Dermis blood vessel endothelial cell (primary cell): ENCODE measurements at regions not wholly inside any gene's neighbourhood (a gene's known extent, or its start where the extent isn't known, plus 50 kb on each side); places are given as distances from the start of the nearest gene placed in this dataset.

Experiments
- DNase-seq: peaks from one replicate; pipeline ENCODE4 v3.0.0; 2010

DNA sequence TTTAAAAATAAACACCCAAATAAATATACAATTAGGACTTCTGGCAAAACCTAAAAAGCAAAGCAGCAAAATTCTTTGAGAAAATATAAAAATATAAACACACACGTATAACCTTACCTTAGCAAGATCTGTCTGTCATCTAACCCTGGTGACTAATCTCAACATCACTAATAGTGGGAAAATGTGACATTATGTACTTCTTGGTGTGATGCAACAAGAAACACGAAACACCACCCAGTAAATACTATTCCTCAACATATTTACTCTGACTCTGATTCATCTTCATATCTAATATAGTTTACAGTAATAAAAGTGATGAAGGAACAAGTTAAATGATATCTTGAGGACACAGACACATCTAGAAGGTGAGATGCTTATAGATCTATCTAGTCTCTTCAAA lies 332.6 kb upstream of the MANEA start:
- DNase-seq: no peak

GRCh38 chr6:95248499-95248898 lies 328.8 kb upstream of the MANEA start:
- no peak for DNase-seq

DNA sequence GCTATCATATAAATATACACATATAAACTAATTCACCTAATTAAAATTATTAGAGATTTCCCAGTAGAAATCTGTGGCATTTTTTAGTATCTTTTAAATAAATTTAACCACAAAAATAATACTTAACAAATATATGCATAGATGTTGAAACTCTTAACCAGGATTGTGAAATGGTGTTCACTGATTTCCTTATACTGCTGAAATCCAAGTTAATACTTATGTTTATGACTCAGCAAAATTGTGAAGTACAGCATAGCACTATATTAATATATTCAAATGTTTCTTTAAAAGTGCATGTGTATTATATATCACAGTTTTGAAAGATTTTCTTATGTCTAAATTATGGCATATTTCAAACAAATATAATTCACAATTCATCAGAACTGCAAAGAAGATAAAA lies 328.2 kb upstream of the MANEA start:
- no peak for DNase-seq

- DNase-seq: no peak
These were observed 327.7 kb upstream of the MANEA start for GRCh38 chr6:95249661-95250060.

DNA sequence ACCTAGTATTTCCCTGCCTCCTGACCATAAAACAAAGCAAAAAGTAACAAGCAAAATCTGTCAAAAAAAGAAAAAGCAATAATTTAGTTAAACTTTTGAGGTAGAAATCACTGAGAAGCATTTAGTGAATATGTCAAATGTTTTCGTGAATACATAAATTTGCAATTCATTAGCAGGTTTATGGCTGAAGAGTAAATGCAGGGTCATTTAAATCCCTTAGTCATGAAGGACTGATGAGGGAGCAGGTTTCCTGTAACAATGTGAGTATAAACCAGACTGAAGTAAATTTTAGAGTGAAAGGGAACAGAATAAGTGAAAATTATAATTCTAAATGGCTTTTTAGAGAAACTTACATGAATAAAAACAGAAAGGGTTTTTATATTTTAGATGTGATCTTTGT lies 313.5 kb upstream of the MANEA start:
- DNase-seq: no peak

GRCh38 chr6:95266537-95267258 lies 310.6 kb upstream of the MANEA start:
- DNase-seq: no peak

DNA sequence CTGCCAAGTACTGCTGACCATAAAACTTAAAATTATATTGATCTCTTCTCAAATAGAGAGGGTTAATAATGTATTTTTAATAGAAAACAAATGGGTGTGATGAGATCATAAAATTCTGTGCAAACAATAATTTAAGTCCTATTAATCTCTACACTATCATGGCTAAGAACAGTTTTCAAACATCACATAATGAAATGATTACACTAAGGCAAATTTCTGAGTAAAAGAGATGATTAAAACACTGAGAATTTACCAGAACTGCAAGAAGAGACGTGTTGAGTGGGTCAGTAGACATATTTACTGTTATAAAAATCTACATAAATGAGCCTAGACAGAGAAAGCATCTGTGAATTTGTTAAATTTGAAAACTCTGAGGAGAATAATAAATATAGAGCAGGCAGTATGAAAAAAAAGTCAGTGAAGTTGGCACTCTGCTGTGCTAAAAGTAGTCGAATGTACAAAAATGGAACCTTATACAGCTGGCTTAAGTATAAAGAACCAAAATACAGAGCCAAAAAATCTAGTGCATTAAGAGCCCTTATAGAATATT lies 302.6 kb upstream of the MANEA start:
- no peak for DNase-seq

DNA sequence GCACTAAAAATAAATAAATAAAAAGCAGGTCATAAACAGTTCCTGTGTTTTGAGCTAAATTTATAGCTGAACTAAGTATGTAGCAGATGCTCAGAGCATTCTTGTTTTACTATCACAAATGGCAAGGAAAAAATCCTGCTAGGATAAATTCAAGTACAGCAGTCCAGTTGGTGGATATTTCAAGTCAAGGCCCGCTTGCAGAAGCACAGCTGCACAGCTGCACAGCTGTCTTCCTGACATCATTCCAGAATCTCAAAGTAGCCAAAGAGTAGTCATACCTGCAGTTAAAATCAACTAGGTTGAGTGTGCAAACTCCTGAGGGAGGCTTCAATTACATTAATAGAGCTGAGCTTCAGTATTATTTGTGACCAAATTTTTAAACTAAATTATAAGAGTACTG lies 297.7 kb upstream of the MANEA start:
- no peak for DNase-seq

DNA sequence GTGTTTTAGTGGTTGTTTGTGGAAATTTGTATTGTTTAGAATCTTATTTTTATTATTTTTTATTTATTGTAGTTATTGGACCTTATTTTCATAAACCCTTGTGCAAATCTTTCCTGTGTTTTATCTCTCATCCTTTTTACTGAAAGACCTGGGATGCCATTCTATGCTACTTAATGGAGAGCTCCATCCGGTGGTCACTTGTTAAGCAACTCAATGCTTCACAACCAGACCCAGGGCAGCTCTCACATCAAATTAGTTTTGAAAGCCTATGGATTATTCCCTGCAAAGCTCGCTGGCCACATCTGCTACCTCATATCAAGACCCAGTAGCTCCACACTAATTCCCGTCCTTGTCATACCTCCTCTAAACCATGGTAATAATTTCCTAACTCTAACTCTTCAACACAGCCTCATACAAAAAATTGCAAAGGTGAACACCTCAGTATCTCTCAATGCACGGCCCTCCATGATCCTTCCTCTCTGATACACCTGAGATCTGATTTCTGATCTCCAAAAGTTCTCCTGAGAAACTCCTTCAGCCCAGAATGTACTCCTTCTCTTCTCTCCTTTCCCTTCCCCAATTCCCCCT lies 296.6 kb upstream of the MANEA start:
- DNase-seq: no peak

DNA sequence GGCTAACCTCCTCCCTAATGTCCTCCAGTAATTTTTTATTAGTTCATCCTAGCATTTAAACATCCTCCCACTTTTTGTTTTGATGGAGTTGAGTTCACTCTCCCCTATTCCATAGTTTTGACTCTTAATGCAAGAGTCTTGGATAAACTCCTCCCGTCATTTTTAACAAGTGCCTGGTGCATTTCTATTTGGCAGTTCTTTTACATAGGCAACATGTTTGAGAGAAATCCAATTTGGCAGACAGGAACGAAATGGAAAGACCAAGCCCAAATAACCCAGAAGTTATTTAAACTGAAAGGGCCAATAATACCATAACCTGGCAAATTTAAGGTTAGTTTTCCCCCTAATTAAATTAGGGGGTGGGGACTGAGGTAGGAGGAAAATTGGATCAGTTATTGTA lies 291.5 kb upstream of the MANEA start:
- DNase-seq: no peak

- no peak for DNase-seq
These were observed 290.5 kb upstream of the MANEA start for GRCh38 chr6:95286874-95287273.

- no peak for DNase-seq
These were observed 289.1 kb upstream of the MANEA start for GRCh38 chr6:95288251-95288650.

DNA sequence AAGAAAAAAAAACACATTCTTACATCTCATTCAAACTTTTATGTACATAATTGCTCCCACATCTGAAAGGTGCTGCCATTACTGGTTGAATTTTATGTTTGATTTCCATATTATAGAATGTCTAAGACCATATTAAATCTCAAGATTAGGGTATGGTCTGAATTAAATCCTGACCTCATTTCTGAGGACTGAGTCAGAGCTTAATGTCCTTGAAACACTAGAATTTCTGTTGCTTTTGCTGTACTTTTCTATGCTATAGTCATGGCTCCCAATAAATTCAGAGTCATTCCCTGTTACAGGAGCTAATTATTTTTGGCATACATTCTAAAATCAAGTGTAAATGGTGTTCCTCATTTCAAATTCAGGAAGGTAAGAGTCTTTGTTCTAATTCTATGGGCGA lies 285.3 kb upstream of the MANEA start:
- DNase-seq: no peak

DNA sequence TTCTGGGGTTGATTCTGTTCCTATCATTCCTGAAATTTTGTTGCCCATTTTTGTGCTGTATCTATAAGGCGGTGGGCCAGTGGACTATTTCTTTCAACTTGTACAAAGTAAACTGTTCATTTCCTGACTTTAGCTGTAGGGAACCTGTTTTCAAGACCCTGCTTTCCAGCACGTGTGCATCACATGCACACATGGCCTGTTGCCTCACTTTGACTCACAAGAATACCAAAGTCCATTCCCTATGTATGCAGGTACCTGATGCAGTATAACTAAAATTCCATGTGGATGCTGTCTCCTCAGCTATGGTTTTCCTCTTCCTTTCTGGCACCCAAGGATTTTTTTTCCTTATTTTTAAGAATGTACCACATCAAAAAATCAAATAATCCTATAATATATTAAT lies 284.1 kb upstream of the MANEA start:
- DNase-seq: no peak

DNA sequence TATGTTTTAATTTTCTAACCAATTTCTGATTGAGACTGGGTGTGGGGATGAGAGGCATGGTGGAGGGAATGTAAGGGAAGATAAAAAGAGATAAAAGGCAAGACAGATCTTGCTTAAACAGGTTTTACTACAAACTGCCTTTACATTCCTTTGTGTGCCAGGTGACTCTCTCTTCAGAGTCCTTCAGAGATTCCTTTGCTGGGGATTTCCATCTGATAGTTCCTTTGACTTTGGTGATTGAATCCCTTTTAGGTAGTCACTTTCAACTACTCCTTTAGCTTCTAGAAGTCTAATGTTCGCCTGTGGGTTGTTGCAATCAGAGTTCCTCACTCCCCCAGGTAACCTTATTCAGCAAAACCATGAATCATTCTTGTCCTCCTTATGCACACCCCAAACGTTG lies 283.3 kb upstream of the MANEA start:
- no peak for DNase-seq

DNA sequence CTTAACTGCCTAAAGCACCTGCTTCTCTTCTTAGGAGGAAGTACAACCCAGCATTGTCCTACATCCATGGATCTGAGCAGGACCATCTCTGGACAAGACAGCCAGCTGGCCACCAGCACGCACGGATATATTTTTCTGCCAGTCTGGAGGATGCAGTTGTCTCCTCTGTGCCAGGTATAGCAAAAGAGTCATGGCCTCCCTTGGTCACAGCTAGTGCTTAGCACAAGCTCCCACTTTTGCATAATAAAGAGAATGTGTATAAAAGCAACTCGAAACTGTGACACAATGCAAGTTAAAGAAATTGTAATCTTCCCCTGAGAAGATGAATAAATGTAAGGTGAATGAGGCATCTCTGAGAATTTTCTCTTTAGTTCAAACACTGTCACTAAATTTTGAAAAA lies 267.8 kb upstream of the MANEA start:
- DNase-seq: no peak

DNA sequence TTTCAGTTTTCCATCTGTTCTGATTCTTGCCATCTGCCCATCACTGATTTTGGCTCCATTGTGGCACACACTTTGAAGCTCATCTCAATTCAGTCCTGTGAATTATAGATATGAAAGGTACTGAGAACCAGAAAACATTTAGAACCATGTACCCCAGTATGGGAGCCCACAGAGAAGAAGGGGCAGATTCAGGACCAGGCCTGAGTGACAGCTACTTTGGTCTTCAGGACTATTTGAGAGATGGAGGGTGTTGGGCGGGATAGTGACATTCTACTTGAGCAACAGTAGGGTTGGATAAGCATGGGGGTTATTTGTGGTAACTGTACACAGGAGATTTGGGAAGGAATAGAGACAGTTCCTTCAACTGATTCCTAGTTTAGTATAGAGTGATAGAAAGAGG lies 259.2 kb upstream of the MANEA start:
- DNase-seq: no peak

DNA sequence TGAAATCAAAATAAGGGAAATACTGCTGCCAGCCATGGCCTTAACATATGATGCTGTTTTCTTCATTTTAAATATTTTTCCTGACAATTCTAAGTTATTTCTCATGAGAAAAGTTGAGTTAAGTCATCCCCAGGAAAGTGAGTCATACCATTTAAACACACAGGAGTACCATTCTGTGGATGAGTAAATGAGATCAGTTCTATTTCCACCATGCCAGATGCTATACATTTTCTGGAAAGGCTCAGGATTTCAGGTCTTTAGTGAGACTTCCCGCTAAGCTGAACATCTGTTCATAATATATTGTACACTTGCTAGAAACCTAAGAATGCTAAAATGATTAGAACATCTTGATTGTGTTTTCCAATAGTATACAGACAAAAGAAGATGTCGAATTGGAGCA lies 256.2 kb upstream of the MANEA start:
- DNase-seq: no peak

GRCh38 chr6:95325916-95326315 lies 251.4 kb upstream of the MANEA start:
- DNase-seq: no peak

GRCh38 chr6:95328231-95328630 lies 249.1 kb upstream of the MANEA start:
- DNase-seq: no peak

GRCh38 chr6:95352064-95352795 lies 225.1 kb upstream of the MANEA start:
- DNase-seq: no peak

DNA sequence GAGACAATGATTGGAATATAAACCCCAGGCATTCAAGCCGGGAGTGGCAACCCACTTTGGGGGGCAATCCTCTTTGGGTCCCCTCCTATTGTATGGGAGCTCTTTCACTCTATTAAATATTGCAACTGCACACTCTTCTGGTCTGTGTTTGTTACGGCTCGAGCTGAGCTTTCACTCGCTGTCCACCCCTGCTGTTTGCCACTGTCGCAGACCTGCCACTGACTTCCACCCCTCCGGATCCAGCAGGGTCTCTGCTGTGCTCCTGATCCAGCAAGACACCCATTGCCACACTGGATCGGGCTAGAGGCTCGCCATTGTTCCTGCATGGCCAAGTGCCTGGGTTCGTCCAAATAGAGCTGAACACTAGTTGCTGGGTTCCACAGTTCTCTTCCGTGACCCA lies 222.8 kb upstream of the MANEA start:
- no peak for DNase-seq

DNA sequence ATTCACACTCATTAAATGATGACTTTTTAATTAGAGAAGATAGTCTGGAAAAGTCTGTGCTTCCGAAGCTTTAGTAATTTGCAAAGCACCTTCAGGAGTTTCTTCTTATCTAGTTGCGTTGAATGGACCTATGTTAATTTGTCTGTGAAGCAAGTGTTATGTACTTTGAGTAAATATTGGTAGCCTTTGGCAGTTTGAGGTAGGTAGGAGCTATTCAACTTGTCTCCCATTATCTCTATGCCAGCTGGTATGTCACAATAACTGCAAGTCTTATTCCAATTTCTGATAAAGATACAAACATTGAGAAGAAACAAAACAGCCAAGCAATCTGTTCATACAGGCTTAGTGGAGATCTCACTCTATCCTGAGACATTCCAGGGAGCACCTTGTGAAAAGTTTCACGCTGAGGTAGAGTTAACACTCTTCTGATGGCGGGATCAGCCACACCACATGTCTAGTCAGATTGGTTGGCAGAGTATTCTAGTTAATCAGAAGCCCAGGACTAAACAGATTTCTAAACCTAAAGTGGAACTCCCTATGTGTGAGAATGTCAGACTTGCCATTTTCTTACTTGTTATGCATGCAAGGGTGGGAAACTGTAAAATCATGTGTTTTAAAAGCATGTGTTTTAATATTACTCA lies 219.8 kb upstream of the MANEA start:
- no peak for DNase-seq
